Breast epithelium (tissue), 3 donors: ENCODE measurements at regions not wholly inside any gene's neighbourhood (a gene's known extent, or its start where the extent isn't known, plus 50 kb on each side); places are given as distances from the start of the nearest gene placed in this dataset.

Experiments
- CTCF ChIP-seq, 3 donors: fragments of 450-650 bp; IDR thresholded peaks; one replicate each; pipeline ENCODE4 v1.5.1; 2016 to 2017; ENCODE audit warnings: antibody characterized with exemption in 3 of 3, mild to moderate bottlenecking in 3 of 3, moderate library complexity in 3 of 3
- POLR2AphosphoS5 ChIP-seq, 3 donors: sonication (generic); formaldehyde crosslinking; IDR thresholded peaks; one replicate each; pipeline ENCODE4 v1.6.1; 2017; ENCODE audit warnings: antibody characterized with exemption in 3 of 3

DNA sequence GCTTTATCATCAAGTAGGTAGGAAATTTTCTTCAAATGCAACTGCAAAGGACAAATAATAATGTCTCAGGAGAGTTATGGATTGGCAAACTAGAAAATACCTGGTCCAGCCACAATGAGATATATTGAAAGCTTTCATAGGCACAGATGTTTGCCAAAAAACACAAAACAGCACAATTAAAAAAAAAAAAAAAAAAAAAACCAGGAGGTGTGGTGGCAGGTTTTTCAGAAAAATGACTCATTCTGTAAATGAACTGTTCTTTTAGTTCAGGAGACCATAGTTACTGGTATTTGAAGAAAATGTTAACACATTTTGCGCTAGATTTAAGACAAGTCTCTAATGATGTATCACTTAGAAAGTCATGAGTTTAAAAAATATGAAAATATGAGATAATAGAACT, 55.0 kb upstream of the JCAD start:
- TF ChIP-seq CTCF (IDR thresholded peaks at IDR 0.05) (no peak), POLR2AphosphoS5 (IDR thresholded peaks at IDR 0.05) (no peak)
